Uterus (tissue), 2 donors: ENCODE measurements at regions not wholly inside any gene's neighbourhood (a gene's known extent, or its start where the extent isn't known, plus 50 kb on each side); places are given as distances from the start of the nearest gene placed in this dataset.

Source experiments
- POLR2A ChIP-seq, 2 donors: fragments of 450-650 bp; IDR thresholded peaks; one replicate each; pipeline ENCODE4 v1.6.1; 2016; ENCODE audit warnings: antibody characterized with exemption in 2 of 2, mild to moderate bottlenecking in 1 of 2, moderate library complexity in 1 of 2
- TF ChIP-seq, protein P1 (sequence below), 4 experiments: fragments of 200-600 bp in 2 of 4; fragments of 450-650 bp in 2 of 4; sonication (generic) in 2 of 4; IDR thresholded peaks; one replicate each; pipeline ENCODE4 v1.5.1; 2016 to 2019; ENCODE audit warnings: antibody characterized with exemption in 4 of 4, mild to moderate bottlenecking in 2 of 4, moderate library complexity in 1 of 4

GRCh38 chr11:19395050-19395449 is 154.3 kb upstream of the E2F8 start:
- TF ChIP-seq POLR2A (IDR thresholded peaks at IDR 0.05) = no peak
- TF ChIP-seq, protein P1, sequence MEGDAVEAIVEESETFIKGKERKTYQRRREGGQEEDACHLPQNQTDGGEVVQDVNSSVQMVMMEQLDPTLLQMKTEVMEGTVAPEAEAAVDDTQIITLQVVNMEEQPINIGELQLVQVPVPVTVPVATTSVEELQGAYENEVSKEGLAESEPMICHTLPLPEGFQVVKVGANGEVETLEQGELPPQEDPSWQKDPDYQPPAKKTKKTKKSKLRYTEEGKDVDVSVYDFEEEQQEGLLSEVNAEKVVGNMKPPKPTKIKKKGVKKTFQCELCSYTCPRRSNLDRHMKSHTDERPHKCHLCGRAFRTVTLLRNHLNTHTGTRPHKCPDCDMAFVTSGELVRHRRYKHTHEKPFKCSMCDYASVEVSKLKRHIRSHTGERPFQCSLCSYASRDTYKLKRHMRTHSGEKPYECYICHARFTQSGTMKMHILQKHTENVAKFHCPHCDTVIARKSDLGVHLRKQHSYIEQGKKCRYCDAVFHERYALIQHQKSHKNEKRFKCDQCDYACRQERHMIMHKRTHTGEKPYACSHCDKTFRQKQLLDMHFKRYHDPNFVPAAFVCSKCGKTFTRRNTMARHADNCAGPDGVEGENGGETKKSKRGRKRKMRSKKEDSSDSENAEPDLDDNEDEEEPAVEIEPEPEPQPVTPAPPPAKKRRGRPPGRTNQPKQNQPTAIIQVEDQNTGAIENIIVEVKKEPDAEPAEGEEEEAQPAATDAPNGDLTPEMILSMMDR (IDR thresholded peaks at IDR 0.05) = no peak
